NCI-H2227 treated with DMSO at 0.1 percent for 48 hours (cell line): ENCODE measurements at regions not wholly inside any gene's neighbourhood (a gene's known extent, or its start where the extent isn't known, plus 50 kb on each side); places are given as distances from the start of the nearest gene placed in this dataset.

ENCODE experiments used
- DNase-seq: peaks from one replicate; lab custom pipeline; 2025; lab: John Stamatoyannopoulos, UW

DNA sequence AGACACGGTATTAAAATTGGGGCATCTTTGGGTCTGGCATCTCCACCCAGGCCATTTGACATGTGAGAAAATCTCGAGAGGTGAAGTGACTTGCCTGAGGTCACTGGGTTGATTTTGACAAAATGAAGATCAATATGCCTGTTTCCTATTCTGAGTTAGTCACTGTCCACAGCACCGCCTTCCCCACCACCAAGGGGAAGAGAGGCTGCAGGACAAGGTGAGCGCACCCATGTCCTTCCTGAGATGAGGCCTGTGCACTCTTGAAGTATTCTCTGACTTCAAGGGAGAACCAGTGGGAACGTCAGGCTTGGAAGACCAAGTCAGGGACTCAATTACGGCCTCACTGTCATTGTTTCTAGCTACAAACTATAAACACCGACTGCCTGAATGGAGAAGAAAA is 49.9 kb upstream of the WSB1 start:
- DNase-seq, result no peak
